ENCODE measurements at regions not wholly inside any gene's neighbourhood (a gene's known extent, or its start where the extent isn't known, plus 50 kb on each side); places are given as distances from the start of the nearest gene placed in this dataset.

GRCh38 chr6:166764473-166765233, 137.6 kb upstream of the RPS6KA2 start:
- Histone ChIP-seq H3K4me3 (no peak overlapping the region), H3K4me1 (no peaks in the 10 kb centered on the region), H3K27me3 (no peaks in the 10 kb centered on the region), H3K27ac (no peak overlapping the region), H3K36me3 (no peaks in the 10 kb centered on the region), H3K9me3 (no peaks in the 10 kb centered on the region)
- ATAC-seq (no peak), DNase-seq (no peak)
- intact Hi-C loops (cut with DNase I; ENCODE audit: low total_unique reads) (no loop called here), in situ Hi-C loops (cut with MboI; ENCODE audit: low sequenced_read_pairs in 4 of 4) (no loop called here)
- TF ChIP-seq CTCF (IDR thresholded peaks at IDR 0.05 in 4 of 5, conservative IDR thresholded peaks at IDR 0.05 in 1 of 5) (no peak), POLR2A (IDR thresholded peaks at IDR 0.05) (no peak)

GRCh38 chr6:166763606-166764472, 136.8 kb upstream of the RPS6KA2 start:
- no peaks in the 10 kb centered on the region for H3K36me3 ChIP-seq
- no peak for ATAC-seq
- H3K27me3 ChIP-seq = no peaks in the 10 kb centered on the region
- H3K4me3 ChIP-seq = no peak overlapping the region
- no peak for TF ChIP-seq POLR2A (IDR thresholded peaks at IDR 0.05)
- TF ChIP-seq CTCF (IDR thresholded peaks at IDR 0.05 in 4 of 5, conservative IDR thresholded peaks at IDR 0.05 in 1 of 5) = no peak
- no peak overlapping the region for H3K27ac ChIP-seq
- DNase-seq = no peak
- in situ Hi-C loops (cut with MboI; ENCODE audit: low sequenced_read_pairs in 4 of 4) (no loop called here), intact Hi-C loops (cut with DNase I; ENCODE audit: low total_unique reads) (no loop called here)
- H3K4me1 ChIP-seq = no peaks in the 10 kb centered on the region
- no peaks in the 10 kb centered on the region for H3K9me3 ChIP-seq

GRCh38 chr6:166761801-166762200, 134.8 kb upstream of the RPS6KA2 start:
- Histone ChIP-seq H3K27me3 (peaks cover 6 to 14% (median 11%) of the 10 kb centered on the region in 3 donors), H3K4me3 (no peak overlapping the region), H3K9me3 (no peaks in the 10 kb centered on the region), H3K36me3 (no peaks in the 10 kb centered on the region), H3K4me1 (no peaks in the 10 kb centered on the region), H3K27ac (no peak overlapping the region)
- in situ Hi-C loops (cut with MboI; ENCODE audit: low sequenced_read_pairs in 4 of 4) (no loop called here), intact Hi-C loops (cut with DNase I; ENCODE audit: low total_unique reads) (no loop called here)
- no peak for ATAC-seq
- no peak for DNase-seq
- TF ChIP-seq POLR2A (IDR thresholded peaks at IDR 0.05) = no peak
- no peak for TF ChIP-seq CTCF (IDR thresholded peaks at IDR 0.05 in 4 of 5, conservative IDR thresholded peaks at IDR 0.05 in 1 of 5)

- Histone ChIP-seq H3K27ac (no peak overlapping the region), H3K27me3 (peaks cover 13 to 15% (median 14%) of the 10 kb centered on the region in 3 donors), H3K4me3 (no peak overlapping the region), H3K4me1 (no peaks in the 10 kb centered on the region), H3K9me3 (no peaks in the 10 kb centered on the region), H3K36me3 (no peaks in the 10 kb centered on the region)
- no peak for DNase-seq
- TF ChIP-seq CTCF (IDR thresholded peaks at IDR 0.05 in 4 of 5, conservative IDR thresholded peaks at IDR 0.05 in 1 of 5) (no peak), POLR2A (IDR thresholded peaks at IDR 0.05) (no peak)
- intact Hi-C loops (cut with DNase I; ENCODE audit: low total_unique reads) = no loop called here
- ATAC-seq = no peak
- in situ Hi-C loops (cut with MboI; ENCODE audit: low sequenced_read_pairs in 4 of 4) = no loop called here
Measured at GRCh38 chr6:166760288-166760687, 133.2 kb upstream of the RPS6KA2 start.
